HG03558 (cell line): ENCODE measurements at regions not wholly inside any gene's neighbourhood (a gene's known extent, or its start where the extent isn't known, plus 50 kb on each side); places are given as distances from the start of the nearest gene placed in this dataset.

ENCODE experiments used
- ATAC-seq: cut with Tn5 transposase; IDR thresholded peaks from one replicate; pipeline ENCODE4 v1.9.1; 2021; ENCODE audit warnings: moderate number of reproducible peaks; ENCODE audit not compliant: unreplicated experiment; ENCODE audit errors: extremely low read depth

- no peak for ATAC-seq
Observed at GRCh38 chr1:184919892-184920291, 54.4 kb downstream of the NIBAN1 start.

GRCh38 chr1:184915463-184916090, 58.7 kb downstream of the NIBAN1 start:
- ATAC-seq: no peak

GRCh38 chr1:184914149-184914548, 60.2 kb downstream of the NIBAN1 start:
- ATAC-seq: no peak

- no peak for ATAC-seq
Observed at GRCh38 chr1:184912392-184912791, 61.9 kb downstream of the NIBAN1 start.

- ATAC-seq: no peak
Observed at GRCh38 chr1:184911830-184912229, 62.5 kb downstream of the NIBAN1 start.

GRCh38 chr1:184911103-184911745, 63.1 kb downstream of the NIBAN1 start:
- no peak for ATAC-seq

GRCh38 chr1:184910691-184911091, 63.6 kb downstream of the NIBAN1 start:
- no peak for ATAC-seq

- no peak for ATAC-seq
Observed at GRCh38 chr1:184910005-184910404, 64.3 kb downstream of the NIBAN1 start.

- ATAC-seq: no peak
Observed at GRCh38 chr1:184909019-184909418, 65.3 kb downstream of the NIBAN1 start.

GRCh38 chr1:184908506-184908905, 65.8 kb downstream of the NIBAN1 start:
- no peak for ATAC-seq

- ATAC-seq: no peak
Observed at GRCh38 chr1:184907500-184907899, 66.8 kb downstream of the NIBAN1 start.

- ATAC-seq: no peak
Observed at GRCh38 chr1:184906761-184907160, 67.5 kb downstream of the NIBAN1 start.

GRCh38 chr1:184905601-184906322, 68.5 kb downstream of the NIBAN1 start:
- ATAC-seq: no peak

GRCh38 chr1:184903111-184903692, 71.1 kb downstream of the NIBAN1 start:
- no peak for ATAC-seq

- ATAC-seq: no peak
Observed at GRCh38 chr1:184900507-184900906, 73.8 kb downstream of the NIBAN1 start.

GRCh38 chr1:184896000-184896399, 78.3 kb downstream of the NIBAN1 start:
- ATAC-seq: no peak

- no peak for ATAC-seq
Observed at GRCh38 chr1:184895086-184895485, 79.2 kb downstream of the NIBAN1 start.

GRCh38 chr1:184893695-184894094, 80.6 kb downstream of the NIBAN1 start:
- ATAC-seq: no peak

- ATAC-seq: peak; percentile 76
Observed at GRCh38 chr1:184892116-184892515, 82.2 kb downstream of the NIBAN1 start.

- no peak for ATAC-seq
Observed at GRCh38 chr1:184891440-184891839, 82.9 kb downstream of the NIBAN1 start.

GRCh38 chr1:184890539-184890973, 83.8 kb downstream of the NIBAN1 start:
- ATAC-seq: no peak
